GM21447 (cell line): ENCODE measurements at regions not wholly inside any gene's neighbourhood (a gene's known extent, or its start where the extent isn't known, plus 50 kb on each side); places are given as distances from the start of the nearest gene placed in this dataset.

Source experiments
- ATAC-seq: cut with Tn5 transposase; IDR thresholded peaks from one replicate; pipeline ENCODE4 v1.9.1; 2021; ENCODE audit not compliant: unreplicated experiment

DNA sequence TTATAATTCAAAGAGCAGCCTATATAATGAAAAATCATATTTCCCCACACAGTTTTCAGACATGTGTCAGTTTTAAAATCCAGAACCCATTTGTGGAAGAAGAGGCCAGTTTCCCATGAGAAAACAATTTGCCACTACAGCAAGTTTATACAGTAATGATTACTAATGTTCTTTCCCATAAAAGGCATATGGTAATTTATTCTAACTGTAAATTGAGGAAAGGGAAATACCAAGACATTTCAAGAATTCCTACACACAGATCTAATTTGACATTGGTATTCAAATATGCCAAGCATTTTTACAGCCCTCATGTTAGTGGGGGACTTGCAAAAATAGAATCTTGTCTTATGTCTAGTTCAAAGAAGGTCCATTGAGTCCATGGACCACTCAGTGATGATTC, 1368.6 kb downstream of the FSTL5 start:
- no peak for ATAC-seq

DNA sequence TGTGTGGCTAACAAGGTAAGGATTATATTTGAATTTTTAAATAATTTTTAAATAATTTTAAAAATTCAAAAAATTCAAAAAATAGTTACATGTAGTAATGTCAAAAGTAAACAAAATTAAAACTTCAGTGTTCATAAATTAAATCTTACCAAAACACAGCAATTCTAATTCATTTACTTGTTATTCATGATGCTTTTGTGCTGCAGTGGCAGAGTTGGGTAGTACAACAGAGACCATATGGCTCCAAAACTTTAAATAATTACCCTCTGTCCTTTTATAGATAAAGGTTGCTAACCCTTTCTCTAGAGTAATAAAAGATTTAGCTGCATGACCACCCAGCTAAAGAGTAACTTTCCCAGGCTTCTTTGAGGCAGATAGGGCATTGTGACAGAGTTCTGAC, 1355.6 kb downstream of the FSTL5 start:
- no peak for ATAC-seq

DNA sequence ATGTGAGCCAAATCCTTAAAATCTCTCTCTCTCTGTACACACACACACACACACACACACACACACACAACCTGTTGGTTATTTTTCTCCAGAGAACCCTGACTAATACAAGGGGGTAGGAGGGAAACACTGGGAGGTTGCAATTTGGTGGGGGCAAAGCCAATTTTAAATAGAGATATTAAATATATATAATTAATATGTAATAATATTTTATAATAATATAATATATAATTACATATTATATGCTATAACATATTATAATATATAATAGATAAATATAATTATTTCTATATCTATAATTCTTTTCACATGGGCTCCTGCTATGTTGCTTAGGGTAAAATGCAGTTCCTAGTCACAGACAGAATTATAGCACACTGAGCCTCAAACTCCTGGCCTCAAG, 1354.2 kb downstream of the FSTL5 start:
- no peak for ATAC-seq

DNA sequence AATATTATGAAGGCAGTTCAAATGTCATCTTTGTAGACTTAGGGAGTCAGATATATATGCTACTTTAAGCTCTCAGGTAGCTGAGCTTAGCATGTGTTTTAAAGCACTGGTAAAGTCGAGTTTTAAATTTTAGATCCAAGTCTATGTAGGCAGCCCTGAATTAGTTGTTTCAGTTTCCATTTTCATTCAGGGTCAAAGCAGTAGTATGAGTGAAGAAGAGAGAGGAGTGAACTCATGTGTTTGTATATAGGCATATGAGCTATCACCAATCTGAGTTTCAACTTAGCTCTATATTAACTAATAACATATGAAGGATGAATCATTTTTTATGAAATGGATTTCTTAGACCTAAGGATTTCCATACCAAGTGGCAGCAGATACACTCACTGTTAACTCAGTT, 1353.4 kb downstream of the FSTL5 start:
- no peak for ATAC-seq

DNA sequence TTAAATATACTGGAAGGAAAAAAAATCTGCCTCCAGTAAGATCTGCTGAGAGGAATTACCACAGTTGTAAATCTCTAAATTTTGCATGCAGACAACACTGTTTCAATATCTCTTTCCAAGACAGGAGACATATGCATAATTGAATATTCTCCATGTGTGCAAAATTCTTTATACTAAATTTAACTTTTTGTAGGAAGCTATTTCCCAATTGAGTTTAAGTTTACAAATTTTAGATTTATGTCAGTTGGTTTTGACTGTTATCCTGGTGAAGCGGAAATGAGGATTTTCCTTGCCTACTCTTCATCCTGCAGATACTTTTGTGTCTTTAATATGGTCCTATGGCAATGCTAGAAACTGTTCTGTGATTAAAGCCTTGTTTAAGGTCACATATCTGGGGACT, 1352.9 kb downstream of the FSTL5 start:
- no peak for ATAC-seq

DNA sequence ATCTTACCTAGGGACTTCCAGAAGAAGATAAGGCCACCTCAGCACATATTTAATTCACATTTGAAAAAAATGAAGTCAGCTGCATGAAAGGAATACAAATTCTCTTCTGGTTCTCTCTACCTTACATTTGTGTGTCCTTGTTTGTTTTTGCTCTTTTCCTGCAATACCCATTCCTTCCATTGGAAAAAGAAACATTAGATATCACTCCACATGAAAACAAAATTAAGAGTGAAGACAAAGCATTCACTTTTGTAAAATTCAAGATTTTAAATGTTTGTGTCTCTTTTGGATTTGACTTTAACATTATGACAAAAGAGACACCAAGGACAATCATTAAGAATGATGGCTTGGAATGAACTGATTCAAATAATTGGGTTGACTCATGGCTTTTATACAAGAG, 1351.8 kb downstream of the FSTL5 start:
- no peak for ATAC-seq

DNA sequence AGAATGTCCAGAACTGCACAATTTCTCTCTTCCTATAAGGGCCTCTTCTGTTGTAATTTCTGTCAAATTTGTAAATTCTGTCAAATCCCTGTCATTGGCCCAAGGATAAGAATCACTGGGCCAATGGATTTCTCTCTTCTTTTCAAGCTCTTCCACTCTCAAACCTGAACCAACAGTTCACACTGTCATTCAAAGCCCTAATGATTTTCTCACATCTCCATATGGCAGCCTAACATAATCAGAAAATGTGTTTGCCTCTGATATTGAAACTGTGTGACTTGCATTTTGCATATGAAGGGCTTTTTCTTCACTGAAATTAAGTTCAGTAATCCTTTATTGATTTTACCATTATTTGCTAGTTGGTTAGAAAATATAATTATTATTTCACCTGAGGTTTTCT, 1349.1 kb downstream of the FSTL5 start:
- no peak for ATAC-seq

DNA sequence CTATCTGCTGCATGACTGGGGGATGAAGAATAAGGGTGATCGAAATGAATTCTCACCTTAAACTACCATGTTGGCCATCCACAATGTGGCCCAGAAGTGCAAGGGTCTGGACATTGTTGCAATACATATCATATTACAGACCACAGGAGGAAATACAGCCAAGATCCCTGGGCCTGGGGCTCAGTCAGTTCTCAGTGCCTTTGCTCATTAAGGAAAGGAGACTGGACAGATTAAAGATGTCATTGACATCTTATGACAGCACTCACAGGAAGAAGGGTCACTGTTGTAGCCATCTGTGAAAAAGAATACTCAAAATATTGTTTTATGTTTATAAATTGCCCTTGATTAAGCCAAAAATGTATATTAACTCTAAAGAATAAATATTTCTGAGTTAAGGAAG, 1345.2 kb downstream of the FSTL5 start:
- ATAC-seq = no peak

DNA sequence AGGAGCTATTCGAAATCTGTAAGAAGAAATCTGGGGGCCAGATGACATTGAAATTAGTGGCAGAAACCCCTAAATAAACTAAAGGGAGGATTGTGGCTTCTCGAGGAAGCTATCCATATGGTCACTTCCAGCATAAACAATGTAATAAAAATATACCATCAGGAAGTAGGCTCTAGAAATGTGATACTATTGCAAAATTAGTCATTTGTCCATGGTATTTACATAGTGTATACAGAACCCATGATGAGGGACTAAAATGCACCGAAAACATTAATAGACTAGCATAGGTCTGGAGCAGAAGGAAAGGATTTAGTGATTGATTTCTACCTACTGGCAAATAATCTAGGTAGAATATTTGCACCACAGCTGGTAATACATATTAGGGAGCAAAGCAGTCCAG, 1344.0 kb downstream of the FSTL5 start:
- ATAC-seq = no peak

DNA sequence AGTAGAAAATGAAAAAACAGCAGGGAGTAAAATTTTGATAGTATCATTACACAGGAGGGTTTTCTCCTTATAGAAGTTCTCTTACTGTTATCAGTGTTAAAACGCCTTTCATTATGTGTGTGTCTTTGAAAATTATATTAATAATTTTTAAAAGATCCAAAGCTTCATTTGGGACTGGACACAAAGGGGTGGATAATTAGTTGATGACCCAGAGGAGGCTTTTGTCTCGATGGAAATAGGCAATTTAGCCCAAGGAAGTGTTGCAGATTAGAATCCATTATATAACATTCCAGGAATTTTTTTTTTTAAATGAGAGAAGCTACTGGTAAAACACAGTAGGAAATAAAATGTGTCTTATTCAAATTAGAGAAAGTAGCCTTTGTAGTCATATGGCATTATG, 1339.3 kb downstream of the FSTL5 start:
- ATAC-seq = no peak

DNA sequence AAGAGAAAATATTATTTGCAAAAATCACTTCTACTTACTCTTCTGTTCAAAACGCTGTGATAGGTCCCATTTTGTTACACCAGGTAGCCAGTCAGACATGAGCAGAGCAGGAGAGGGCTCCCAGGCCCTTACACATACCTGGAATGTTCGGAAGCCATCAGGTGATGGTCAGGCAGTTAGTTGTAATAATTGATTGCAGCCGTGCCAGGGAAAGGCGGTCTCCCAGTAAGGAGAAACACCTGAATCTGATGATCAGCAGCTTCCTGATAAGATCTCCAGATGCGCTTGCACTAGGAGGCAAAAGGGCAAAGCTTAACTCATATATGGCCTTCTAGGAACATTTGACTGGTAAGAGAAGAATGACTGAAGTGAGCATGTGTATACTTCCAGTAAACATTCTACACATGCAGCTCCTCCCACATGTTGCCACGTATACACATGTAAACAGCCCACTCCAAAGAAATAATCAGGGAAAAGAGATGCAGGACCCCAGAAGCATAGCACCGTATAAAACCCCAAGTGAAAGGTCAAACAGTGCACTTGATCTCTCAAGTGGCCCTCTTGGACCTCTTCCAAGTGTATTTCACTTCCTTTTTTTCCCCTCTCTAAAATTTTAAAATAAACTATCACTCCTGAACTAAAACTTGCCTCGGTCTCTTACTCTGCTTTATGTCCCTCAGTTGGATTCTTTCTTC, 1338.0 kb downstream of the FSTL5 start:
- ATAC-seq = no peak

DNA sequence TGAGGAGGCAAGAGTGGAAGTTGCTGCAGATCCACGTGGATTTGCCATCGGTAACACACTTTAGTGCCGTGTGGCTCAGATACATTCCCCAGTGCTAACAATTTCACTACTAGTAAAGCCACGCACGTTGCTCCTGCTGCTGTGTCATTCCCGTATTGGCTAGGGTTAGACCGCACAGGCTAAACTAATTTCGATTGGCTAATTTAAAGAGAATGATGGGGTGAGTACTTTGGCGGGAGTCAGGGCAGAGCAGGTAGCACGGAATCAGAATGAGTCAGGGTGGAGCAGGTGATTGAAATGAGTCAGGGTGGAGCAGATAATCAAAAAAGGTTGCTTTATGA, 1337.5 kb downstream of the FSTL5 start:
- ATAC-seq = no peak

DNA sequence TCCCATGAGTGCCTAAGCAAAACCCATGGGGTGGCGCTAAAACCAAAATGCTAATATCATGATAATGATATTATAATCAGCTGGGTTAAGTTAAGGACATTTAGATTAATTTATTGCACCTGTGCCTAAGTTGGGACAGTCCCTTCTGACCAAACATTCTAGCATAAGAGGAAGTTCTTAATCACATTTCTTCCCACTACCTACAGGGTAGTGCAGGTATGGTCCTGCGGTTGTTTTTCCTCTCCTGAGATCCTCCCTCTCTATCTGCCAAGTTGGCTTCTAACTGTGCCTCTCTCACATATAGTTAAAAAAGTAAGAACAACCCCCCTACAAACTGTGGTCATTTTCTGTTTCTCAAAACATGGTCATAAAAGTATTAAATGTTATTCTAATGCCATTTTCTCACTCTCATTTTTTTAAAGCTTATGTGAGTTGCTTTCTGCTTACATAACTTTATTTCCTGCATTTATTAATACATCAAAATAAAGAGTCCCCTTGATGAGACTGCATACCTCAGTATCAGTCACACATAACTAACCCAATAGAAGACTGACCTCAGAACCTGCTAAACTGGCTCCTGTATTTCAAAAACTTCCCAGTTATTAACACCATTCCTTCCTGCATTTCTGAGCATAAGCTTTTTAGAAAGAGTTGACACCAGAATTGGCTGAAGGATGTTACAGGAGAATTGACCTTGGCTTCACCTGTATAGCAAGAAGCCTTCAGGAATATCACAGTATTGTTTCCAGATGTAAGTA, 1332.5 kb downstream of the FSTL5 start:
- no peak for ATAC-seq

DNA sequence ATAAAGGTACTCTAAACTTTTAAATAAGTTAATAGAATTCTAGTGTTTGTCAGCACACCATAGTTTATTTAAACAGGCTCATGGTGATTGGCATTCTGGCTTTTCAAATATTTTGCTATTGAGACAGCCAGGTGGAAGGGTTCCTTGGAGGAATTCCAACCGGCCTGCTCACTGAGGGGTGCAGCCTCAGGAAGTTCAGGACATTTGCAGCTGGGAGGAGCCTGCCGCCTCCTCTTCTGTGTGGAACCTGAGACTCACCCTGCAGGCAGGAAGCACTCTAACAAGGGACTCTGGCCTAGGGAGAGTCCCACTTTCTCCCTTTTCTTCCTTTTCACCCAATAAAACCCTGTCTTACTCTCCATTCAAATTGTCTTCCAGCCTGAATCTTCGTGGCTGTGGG, 1328.0 kb downstream of the FSTL5 start:
- no peak for ATAC-seq

DNA sequence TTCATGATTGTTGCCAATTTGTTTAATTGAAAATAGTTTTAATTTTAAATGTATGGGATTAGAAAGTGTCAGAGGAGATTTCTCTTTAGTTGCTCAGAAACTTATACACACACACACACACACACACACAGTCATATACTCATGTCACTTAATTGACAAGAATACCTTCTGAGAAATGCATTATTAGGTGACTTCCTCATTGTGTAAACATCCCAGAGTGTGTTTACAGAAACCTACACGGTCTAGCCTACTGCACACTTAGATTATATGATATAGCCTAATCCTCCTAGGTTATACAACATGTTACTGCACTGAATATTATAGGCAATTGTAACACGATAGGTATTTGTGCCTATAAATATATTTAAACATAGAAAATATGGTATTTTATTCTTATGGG, 1327.4 kb downstream of the FSTL5 start:
- no peak for ATAC-seq

DNA sequence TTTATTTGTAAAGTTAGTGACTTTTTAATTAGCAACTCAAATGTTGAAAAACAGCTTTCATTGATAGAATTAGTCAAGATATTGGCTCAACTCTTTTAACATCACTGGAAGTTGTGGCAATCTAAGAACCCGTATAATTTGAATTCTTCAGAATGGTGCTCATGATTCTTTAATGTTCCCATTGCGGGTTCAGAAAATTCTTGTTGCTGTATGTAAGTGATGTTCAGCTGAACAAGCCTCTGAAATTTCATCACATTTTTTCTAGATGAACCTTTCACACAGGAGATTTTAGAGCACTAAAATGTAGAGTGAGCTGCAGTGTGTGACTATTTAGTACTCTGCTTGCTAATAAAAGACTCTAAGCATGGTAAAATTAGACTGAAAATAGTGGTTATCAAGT, 1317.7 kb downstream of the FSTL5 start:
- ATAC-seq = no peak

DNA sequence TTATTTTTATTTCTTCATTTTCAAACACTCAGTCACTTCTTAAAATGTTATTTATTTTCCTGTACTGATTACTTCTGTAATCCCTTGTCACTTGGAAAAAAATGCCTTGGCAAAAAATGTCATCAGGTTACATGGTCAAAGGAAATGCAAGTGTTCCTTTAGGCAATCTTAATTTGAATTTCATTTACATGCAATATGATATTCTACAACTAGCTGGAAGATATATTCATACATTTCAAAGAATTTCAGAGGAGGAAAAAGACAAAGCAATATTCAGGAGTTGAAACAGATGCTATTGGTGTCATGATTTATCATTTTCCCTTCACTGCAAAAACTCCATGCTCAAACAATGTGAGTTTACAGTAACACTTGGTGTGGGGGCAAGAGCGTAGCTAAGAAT, 1316.6 kb downstream of the FSTL5 start:
- ATAC-seq = no peak

DNA sequence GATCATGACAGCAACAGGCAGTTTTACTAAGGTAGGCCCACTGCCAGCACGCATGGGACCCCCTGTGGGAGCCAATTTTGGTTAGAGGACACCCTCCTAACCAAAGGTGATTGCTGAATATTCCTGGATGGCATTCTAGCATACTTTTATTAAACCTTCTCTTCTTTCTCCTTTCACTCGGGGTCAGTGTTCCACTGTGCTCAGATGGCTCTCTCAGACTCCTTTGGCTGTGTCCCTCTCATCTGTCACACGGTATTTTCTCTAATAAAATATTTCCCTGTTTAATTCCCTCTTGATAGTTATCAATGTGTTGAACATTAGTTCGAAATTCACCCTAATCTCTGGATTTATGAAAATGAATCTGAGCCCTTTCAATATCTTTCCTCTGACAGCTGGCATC, 1315.3 kb downstream of the FSTL5 start:
- no peak for ATAC-seq

DNA sequence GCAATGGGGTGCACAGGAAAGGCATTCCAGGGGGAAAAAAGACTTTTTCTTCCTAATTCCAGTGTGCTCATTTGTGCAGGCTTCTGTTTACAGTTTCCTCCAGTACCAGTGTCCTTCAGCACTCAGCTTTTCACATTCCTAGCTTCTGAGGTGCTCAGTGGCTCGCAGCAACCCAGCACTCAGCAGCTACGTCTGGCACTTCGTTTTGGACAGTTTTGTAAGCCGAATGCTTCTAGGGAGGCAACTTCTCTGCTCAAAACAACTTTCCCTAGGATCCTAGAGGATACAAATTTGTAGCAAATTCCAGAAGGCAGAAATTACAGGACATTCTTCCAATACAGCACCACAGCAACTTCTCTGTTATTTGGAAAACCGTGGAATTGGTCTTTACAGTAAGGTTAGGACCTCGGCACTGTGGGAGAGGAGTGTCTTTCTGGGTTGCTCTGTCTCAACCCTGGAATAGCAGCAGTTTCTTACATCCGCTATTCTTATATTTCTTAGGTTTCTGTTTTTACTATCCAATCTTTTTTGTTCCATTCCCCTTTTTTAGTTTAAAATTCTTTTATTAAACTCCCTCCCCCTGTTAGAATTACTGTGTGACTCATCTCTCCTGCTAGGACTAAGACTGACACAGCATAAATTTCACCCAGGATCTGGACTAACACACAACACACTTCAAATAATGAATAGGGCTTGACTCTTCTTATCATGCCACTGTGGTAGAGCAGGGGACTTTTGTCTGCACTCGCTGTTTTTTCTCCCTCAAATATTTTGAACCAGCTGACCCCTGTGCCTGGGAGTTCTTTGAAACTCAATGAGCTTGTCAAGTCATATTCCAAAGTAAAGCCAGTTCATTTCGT, 1314.7 kb downstream of the FSTL5 start:
- ATAC-seq = no peak

DNA sequence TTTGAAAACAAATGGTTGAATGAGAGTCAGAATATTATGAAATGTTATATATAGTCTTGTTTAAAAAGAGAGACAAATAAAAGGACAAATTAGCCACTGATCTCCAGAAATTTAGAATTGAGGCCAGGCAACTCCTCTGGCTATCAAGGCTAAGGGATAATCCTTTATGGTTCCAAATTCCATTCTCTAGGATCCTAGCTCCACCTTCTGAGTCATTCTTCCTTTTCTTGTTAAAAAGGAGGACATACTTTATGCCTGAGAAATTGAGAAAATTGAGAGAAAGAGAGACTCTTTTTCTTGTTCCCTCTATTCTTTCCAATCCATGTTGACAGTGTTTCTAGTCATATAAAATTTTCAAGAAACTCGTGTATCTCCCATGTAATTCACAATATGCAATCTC, 1299.5 kb downstream of the FSTL5 start:
- ATAC-seq = no peak

DNA sequence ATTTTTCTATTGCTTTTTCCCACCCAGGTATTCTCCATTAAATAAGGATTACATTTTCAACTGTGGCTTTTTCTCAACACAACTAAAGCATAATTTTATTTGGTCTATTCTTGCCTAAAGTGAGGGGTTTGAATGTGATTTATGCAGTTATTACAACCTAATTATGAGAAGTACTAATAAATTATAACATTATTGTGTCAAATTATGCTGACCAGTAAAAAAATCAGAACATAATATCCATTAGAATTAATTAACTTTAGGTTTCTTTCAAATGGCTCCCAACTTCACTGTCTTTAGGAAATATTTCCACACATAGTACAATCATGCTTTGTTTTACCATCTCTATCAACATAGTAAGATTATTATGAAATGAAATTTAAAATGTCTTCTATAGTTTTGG, 1293.9 kb downstream of the FSTL5 start:
- no peak for ATAC-seq

DNA sequence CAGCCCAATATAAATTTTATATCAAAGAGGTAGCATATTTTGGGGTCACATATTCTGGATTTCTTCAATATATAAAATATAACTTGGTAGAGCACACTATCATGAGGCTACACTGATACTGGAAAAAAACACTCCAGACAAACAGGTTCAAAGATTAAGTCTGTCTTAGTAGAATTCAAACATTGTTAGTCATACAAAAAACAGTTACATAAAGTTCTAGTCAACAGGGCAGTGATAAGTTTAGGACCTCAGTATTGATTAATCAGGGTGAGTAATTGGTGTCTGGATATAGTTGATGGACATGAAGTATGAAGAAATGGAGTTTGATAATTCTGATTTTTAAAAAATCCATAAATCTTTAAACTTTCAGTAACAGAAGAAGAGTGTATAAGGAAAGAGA, 1291.3 kb downstream of the FSTL5 start:
- ATAC-seq = no peak
